GM21717 (cell line): ENCODE measurements at regions not wholly inside any gene's neighbourhood (a gene's known extent, or its start where the extent isn't known, plus 50 kb on each side); places are given as distances from the start of the nearest gene placed in this dataset.

Experiments
- ATAC-seq: cut with Tn5 transposase; IDR thresholded peaks from one replicate; pipeline ENCODE4 v1.9.1; 2021; ENCODE audit warnings: mild to moderate bottlenecking, moderate library complexity; ENCODE audit not compliant: unreplicated experiment

DNA sequence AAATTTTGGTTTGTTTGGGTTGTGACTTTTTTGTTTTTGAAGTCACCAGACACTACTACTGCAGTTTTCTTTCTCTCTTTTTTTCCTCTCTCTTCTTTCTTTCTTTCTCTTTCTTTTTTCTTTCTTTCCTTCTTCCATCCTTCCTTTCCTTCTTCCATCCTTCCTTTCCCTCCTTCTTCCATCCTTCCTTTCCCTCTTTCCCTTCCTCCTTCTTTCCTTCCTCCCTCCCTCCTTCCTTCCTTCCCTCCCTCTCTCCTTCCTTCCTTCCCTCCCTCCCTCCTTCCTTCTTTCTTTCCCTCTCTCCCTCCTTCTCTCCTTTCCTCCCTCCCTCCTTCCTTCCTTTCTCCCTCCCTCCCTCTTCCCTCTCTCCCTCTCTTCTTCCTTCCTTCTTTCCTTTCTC is 230.3 kb upstream of the TYRP1 start:
- no peak for ATAC-seq

DNA sequence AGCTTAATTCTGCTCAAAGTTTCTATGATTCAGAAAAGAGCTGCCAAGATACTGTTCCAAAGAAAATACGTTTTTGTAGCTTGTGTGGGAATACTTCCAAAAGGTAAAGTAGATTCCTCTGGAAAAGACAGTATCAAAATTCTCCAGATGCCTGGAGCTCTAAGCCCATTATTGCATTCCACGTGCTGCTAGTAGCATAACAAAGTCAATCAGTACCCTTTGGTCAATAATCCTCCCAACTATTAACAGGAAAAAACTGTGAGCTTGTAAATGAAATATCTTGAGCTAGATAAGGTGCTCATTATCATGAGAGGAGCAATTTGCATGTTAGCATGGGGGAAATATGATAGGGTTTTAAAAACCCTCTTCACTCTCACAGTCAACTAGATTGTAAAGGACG is 229.5 kb upstream of the TYRP1 start:
- ATAC-seq, result no peak

DNA sequence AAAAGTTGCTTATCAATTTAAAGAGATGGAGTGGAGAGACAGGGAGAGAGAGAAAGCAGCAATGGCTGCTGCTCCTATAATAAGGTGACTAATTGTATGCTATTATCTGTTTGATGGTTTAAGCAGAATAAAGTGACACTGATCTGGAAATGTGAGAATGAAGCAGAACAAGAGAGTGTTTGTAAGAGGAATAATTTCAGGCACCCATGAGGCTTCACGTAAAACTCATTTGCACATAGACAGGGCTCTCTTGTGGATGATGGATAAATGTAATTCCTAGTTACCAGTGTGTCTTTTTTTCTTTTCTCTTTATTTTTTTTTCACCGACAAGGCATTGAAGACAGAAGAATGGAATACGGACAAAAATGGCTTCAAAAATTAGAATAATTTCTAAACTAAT is 228.8 kb upstream of the TYRP1 start:
- ATAC-seq, result no peak

DNA sequence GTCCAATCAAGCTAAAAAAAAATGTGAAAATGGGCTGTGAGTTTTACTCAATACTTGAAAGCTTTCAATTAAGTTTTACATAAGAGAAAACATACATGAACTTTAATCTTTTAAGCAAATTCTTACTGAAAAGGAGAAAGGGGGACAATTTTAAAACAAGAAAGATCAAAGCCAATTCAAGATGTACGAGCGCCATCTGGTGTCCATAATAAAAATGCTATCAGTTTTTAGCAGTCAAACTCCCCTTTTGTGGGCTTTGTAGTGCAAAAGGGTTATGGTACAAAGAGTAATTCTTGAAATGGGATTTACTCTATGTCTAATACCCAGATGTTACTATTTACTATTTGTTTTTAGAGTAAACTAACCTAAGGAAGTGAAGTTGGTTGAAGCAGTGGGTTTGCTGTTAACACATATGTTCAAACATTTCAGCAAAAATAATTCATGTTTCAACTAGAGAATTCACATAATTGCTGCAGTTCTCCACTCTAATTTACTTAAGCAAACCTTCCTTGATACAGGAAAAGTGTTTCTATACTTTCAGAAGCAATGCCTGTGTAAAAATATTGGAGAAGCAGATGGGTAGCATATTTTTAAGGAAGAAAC is 228.2 kb upstream of the TYRP1 start:
- ATAC-seq, result no peak

DNA sequence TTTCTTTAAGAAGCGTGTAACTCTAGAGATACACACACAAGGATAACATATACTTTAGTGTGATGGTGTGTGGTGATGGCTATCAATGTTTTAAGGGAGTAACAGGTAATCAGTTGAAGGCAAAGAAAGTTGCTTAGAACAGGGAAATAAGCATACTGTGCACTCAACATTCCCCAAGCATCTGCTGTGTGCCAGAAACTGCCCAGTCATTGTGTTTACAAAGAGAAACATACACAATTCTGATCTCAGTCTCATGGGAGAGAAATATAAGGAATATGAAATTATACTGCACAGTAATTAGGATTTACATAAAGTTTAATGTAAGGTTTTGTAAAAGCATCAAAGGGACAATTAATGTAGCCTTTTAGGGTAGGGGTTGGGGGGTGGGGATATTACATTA is 224.1 kb upstream of the TYRP1 start:
- ATAC-seq, result no peak

DNA sequence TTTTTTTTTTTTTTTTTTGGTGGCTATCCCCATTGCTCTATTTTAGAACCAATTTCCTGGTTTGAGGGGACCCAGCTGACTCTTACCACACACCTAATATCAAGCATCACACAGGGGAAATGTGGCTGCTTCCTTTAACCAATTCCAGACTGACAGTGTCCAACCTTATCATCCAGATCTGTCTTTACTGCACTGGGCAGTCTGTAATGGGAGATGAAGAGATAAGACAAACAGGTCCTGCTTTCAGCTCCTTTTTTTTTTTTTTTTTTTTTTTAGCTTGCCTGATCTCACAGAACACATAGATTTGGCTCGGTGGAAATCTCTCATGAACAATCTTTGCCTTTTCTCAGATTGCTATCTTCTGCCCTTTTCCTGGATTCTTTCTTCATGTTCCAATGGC is 198.8 kb upstream of the TYRP1 start:
- ATAC-seq, result no peak

DNA sequence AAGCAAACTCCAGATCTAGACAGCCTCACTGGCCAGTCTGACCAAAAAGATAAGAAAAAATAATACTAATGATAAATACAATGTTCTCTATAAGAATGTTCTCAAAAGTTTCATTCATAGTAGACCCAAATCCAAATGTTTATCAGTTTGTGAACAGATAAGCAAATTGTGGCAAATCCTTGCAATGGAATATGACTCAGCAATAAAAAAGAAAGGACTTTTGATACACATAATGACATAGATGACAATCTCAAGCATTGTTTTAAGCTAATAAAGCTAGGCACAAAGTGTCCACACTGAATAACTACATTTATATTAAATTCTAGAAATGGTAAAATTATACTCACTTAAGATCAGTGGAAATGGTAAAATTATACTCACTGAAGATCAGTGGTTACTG is 195.4 kb upstream of the TYRP1 start:
- no peak for ATAC-seq

DNA sequence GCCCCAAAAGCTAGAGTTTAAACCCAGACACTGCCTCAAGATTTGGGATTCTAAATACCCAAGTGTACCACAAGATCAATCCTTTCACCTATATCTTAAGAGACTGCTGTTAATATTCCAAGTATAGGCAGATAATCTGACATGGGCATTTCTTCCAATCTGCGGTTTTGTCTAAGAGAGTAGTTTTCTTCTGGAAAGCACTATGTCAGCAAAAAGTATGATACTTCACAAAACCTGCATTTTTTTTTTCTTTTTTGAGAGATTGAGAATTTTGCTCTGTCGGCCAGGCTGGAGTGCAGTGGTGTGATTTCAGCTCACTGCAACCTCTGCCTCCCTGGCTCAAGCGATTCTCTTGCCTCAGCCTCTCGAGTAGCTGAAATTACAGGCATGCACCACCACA is 190.7 kb upstream of the TYRP1 start:
- ATAC-seq, result no peak

DNA sequence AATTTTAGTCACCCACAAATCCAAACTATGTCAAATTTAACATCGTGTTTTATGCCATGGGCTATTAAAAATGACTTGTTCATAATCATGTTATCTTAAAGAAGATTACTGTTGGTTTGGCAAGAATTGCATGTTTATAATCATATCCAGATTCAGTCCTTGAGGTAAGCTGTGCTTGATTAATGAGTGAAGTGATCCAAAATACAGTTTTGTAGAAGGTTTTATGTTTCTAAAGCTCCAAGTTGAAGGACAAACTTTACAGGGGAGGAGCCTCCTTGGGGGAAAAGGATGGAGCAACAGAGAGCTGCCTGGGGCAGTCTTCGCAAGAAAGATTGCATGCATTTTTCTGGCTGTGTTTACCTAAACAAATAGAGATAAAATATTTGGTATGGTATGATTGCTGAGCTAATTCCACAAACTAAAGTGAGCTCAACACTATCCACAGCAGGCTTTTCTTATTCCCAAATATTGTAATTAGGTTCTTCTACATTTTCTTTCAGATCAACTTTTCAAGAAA is 189.5 kb upstream of the TYRP1 start:
- ATAC-seq, result no peak

DNA sequence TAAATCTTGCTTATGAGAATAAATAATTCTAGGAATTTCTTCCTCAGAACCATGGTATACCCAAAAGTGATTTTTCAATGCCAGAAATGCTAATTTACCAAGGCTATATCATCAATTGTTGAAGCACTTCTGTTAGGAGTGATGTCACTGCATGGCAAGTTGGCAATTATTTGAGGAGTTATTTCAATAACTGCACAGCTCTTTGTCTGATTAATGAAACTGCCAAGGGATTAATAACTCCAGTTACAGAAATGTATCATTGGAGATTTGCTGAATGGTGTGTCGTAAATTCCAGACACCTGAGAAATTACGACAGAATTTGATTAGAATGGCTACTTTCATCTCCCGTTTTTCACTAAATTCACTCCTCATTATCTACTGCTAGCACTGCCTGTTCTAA is 182.6 kb upstream of the TYRP1 start:
- no peak for ATAC-seq

DNA sequence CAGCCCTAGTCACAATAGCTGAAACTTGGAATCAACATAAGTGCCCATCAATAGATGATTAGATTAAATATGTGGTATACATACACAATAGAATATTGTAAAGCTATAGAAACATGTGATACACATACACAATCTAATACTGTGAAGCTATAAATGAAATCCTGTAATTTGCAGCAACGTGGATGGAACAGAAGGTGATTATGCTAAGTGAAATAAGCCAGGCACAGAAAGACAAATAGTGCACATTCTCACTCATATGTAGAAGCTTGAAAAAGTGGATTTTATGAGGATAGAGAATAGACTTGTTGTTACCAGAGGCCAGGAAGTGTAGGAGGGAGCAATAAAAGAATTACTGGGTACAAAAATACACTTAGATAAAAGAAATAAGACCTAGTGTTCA is 181.5 kb upstream of the TYRP1 start:
- no peak for ATAC-seq

DNA sequence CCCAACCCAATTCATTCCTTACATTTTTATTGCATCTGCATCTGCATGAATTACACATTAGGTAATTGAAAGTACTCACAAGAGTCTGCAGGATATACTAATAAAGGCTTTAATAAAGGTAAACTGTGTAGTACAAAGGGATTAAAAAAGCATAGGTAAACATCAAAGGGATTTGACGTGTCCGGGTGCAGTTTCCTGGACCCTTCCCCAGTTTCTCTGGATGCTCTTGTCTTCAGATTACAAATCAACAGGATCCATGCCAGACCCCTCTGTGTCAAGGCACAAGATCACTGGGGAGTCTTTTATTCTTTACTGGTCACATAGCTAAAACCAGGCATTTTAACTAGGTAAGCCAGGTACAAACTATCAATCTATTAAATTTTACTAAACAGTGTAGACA is 177.2 kb upstream of the TYRP1 start:
- ATAC-seq, result no peak

DNA sequence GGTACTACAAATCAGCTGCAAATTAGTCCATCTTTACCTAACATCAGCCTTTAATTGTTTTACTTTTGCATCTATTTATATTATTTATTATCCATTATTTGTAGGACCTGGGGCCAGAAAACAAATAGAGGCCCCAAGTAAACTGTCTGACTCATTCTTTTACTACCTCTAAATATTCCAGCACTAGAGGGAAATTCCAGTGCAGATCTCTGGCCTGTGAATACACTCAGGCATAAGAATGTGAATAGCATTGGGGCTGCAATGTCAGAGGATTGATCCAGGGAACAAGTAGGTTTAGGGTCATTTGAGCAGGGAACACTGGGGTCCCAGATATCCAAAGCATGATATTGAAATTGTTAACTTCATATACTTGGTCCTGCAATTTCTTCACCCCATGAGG is 176.6 kb upstream of the TYRP1 start:
- no peak for ATAC-seq

DNA sequence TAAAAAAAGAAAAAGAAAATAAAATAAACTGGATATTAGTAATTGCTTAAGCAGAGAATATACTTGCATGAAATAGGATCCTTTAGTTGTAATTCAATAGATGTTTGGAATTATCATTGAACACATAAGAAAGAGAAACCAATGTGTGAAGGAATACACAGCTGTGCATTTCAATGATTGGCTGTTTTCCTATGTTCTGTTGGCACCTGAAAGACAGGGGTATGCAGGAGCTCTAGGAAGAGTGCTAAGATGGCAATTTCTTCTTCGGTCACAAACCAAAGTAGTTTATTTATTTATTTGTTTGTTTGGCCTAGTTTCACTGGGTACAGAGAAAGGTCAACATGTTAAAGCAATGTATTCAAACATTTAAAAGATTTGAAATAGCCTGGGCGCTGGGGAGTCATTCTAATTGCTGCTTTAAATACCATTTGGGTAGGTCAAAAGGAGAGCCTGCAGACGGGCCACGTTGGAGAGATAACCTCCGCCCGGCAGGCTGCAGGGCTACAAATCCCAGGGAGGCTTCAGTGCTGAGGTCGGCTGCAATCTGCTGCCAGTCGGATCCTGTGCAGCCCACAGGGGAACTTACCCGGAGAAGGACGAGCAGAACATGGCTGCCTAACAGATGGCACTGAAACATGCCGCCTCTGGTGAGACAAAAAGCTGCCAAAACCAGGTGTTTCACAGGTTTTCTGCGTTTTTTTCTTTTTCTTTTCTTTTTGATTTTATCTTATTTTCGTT is 154.2 kb upstream of the TYRP1 start:
- no peak for ATAC-seq

DNA sequence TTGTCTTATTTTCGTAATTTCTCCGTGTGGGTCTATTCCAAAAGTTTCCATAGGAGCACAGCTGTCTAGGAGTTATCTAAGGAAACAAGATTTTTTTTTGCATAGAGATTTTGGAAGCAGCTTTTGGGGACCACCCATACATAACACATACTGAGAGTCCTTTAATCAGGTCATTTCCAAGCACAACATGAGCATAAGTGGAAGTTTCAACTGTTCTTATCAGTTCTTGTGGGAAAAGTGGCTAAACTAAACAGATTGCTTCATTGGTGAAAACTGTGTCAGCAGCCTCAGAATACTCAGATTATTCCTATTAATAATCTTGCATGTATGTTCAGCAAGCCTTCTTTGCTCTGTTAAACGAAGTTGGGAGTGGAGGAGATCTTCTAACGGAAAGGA is 153.6 kb upstream of the TYRP1 start:
- ATAC-seq, result no peak

DNA sequence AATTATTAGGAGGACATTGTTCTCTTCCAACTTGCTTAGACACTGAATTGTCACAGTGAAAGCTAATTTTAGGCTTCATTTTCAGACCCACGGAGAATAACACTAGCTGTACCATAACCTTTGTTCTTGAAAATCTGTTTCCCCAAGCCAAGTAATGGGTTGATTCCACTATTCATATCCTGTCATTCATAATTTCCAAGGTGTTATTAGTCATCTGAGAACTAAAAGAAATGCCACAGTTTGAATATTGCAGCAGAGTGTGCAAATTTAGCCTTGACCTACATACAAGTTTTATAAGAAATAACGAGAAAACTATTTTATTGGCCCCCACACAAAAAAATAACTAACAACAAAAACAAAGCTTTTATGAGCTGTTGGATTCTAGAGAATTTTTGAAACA is 148.5 kb upstream of the TYRP1 start:
- ATAC-seq, result no peak

DNA sequence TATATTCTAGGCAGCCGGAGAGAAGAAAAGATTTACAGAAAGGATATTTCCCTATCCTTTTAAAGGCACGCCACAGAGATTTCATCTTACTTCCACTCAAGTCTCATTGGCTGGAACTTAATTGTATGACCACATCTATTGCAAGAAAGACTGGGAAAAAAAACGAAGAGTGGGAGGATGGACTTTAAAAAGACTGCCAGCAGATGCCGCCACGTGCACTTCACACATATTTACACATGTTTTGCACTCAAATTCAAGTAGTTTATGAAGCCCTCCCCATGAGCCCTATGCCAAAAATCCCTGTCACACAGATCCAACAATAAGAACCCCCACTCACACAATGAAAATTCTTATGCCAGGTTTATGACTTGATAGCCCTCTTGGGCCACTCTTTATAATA is 138.5 kb upstream of the TYRP1 start:
- ATAC-seq, result no peak

DNA sequence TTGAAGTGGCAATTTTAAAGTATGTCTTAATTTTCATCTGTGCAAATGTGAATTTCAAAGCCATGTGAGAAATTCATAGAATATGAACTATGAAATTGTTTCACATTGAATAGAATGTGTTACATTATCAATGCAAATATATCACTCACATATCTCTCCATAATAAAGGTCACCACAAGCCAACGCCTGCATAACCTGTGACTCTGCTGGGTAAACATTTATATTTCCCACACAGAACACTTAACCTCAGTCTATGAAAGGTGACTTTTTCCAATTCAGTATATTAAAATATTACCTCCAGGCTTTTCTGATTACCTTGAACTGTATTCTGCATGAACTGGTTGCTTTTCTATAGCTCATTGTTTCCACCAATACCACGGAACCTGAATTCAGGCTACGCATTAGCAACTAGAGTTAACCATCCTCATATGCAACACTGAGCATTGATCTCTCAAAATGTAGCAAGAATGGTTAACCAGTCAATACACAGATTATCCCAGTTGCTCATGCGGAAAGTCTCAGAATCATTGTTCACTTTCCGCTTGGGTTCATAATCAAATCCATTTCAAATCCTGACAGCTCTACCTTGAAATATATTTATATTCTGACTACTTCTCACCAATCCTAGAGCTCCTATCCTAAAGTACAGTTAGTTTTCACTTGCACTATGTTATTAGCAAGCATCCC is 126.6 kb upstream of the TYRP1 start:
- ATAC-seq, result no peak

DNA sequence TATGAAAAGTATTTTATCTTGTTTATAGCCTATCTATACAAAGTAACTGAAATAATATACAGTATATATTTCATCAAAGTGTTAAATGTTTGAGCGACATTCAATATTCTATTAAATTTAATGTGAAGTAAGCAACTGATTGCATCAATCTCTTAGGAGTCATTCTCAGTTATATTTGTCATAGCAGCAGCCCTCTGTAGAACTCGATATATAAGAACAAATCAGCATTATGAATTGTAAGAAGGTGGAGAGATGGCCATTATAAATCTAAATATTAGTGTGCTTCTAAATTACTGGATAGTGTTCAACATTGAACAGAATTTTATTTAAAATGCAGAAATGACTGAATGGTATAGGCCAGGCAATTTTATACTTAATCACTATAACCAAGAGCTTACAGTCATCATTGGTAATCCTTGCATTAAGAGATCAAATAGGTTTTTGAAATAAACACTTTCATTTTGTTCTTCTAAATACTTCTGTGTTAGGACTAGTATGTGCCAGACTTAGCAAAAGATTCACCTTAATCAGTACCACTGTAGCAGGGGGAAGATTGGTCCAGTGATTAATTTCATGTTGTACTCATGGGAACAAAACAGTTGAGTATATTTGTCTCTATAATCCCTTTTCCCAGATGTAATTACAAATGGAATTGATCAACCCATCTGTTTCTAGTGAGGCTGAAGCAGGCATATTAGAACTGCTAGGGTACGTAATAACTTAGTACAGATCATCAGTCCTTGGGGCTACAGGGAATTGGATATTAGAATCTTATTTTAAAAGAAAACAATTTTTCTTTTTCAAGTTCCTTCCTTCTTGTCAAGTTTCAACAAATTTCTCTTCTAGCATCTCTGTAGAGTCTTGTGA is 108.3 kb upstream of the TYRP1 start:
- ATAC-seq, result no peak

DNA sequence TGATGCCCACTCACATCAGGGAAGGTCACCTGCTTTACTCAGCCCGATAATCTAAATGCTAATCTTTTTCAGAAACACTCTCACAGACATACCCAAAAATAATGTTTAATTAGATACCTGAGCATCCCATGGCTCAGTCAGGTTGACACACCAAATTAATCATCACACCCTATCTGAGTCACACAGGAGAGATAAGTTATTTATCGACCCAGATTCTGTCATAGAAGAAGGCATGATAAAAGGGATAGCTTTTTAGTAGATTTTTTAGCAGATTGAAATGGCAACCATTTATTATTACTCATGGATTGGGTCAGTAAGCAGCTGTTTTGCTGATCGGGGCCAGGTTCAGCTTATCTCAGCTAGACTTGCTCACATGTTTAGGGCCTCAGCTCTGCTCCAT is 97.8 kb upstream of the TYRP1 start:
- ATAC-seq, result no peak

DNA sequence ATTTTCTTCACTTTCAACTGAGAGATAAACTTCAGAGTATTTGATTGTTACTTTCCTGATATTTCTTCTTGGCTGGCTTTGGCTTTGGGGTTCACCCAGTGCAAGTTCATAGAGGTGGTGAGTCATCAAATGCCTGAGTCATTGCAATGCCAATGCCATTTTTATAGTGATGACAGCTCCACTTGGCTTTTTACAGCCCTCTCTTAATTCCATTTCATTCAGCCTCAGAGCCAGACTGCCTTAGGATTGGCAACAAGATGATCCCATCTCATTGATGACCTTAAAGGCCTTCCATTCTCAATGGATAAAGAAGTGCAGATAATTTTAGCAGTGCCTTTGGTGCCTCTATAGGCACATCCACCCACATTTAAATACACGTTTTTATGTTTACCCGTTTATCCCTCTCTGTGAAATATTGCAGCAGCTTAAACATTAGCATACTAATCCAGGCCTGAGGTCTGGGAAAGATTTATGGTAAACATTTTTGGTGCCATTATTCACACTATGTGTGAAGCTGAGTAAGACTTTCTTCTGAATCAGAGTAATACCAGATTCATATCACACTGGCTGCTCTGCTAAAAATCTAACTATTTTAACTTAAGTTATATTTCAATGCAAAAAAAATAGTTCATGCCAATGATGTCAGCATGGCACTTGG is 88.9 kb upstream of the TYRP1 start:
- ATAC-seq, result no peak
